ENCODE measurements at regions not wholly inside any gene's neighbourhood (a gene's known extent, or its start where the extent isn't known, plus 50 kb on each side); places are given as distances from the start of the nearest gene placed in this dataset.

- TF ChIP-seq CREB1 (IDR thresholded peaks at IDR 0.05) (no peak), CBX8 (IDR thresholded peaks at IDR 0.05; ENCODE audit: borderline replicate concordance, low read depth, low read length) (no peak), POLR2AphosphoS5 (IDR thresholded peaks at IDR 0.05; ENCODE audit: low read depth, low read length) (no peak), RAD21 (IDR thresholded peaks at IDR 0.05 in 1 of 2, conservative IDR thresholded peaks at IDR 0.05 in 1 of 2; ENCODE audit: low read depth in 2 of 2, low read length in 2 of 2) (no peak)
- TF ChIP-seq, protein P1, sequence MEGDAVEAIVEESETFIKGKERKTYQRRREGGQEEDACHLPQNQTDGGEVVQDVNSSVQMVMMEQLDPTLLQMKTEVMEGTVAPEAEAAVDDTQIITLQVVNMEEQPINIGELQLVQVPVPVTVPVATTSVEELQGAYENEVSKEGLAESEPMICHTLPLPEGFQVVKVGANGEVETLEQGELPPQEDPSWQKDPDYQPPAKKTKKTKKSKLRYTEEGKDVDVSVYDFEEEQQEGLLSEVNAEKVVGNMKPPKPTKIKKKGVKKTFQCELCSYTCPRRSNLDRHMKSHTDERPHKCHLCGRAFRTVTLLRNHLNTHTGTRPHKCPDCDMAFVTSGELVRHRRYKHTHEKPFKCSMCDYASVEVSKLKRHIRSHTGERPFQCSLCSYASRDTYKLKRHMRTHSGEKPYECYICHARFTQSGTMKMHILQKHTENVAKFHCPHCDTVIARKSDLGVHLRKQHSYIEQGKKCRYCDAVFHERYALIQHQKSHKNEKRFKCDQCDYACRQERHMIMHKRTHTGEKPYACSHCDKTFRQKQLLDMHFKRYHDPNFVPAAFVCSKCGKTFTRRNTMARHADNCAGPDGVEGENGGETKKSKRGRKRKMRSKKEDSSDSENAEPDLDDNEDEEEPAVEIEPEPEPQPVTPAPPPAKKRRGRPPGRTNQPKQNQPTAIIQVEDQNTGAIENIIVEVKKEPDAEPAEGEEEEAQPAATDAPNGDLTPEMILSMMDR (IDR thresholded peaks at IDR 0.05; ENCODE audit: control extremely low read depth in 1 of 3, insufficient read depth in 1 of 3, low read depth in 1 of 3, low read length in 3 of 3): no peak
Observed at GRCh38 chr5:152464048-152464447, 59.0 kb upstream of the NMUR2 start.
